ENCODE measurements at regions not wholly inside any gene's neighbourhood (a gene's known extent, or its start where the extent isn't known, plus 50 kb on each side); places are given as distances from the start of the nearest gene placed in this dataset.

DNA sequence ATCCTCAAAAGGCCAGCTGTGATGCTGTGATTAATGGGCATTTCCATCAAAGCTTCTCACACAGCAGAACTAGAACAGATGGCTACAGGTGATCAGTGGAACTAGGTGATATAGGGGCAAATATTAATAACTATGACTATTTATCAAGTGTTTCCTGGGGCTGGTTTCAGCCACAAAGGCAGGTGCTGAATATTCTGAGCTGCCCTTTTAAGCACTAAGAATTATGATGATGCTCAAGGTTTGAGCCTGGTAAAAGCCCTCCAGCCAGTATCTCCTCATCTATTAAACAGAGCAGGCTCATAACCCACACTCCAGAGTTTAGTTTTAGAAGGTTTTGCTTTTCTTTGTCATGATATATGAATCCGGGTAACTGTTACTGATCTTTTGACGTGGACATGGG is 129.5 kb upstream of the ACP3 start:
- Histone ChIP-seq H3K9me3 (ENCODE audit: insufficient read depth, low read depth, low read length) (no peaks in the 10 kb centered on the region), H3K27ac (ENCODE audit: low read depth, low read length) (no peak overlapping the region), H3K4me3 (ENCODE audit: low read length) (no peak overlapping the region), H3K4me1 (ENCODE audit: insufficient read depth, low read length) (no peaks in the 10 kb centered on the region), H3K9ac (ENCODE audit: low read depth, low read length) (no peak overlapping the region), H3K27me3 (ENCODE audit: insufficient read depth, low read length) (no peaks in the 10 kb centered on the region), H3K36me3 (ENCODE audit: insufficient read depth, low read length) (no peaks in the 10 kb centered on the region)
- 97% methylated on average over 2 of the region's 2 CpGs for WGBS

DNA sequence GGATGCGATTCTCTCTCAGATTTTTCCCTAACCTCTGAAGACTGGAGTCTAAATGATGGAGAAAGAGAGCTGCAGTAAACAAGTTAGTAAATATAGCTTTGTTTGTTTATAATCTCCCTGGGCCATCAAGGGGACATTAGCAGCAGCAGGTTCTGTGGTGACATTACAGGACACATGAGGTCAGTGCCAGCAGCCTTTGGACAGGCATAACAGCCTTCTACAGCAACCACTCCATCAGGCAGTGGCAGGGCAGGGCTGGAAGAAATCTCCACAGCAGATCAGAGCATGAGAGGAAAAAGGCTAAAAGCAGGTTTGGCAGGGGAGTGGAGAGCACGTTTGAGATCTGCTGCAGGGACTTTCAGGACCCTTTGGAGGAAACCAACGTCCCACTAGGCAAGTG is 127.6 kb upstream of the ACP3 start:
- 73% methylated on average over 3 of the region's 3 CpGs for WGBS
- H3K27ac ChIP-seq (ENCODE audit: low read depth, low read length): no peak overlapping the region
- no peaks in the 10 kb centered on the region for H3K27me3 ChIP-seq (ENCODE audit: insufficient read depth, low read length)
- H3K36me3 ChIP-seq (ENCODE audit: insufficient read depth, low read length): no peaks in the 10 kb centered on the region
- no peaks in the 10 kb centered on the region for H3K4me1 ChIP-seq (ENCODE audit: insufficient read depth, low read length)
- no peak overlapping the region for H3K4me3 ChIP-seq (ENCODE audit: low read length)
- H3K9ac ChIP-seq (ENCODE audit: low read depth, low read length): no peak overlapping the region
- no peaks in the 10 kb centered on the region for H3K9me3 ChIP-seq (ENCODE audit: insufficient read depth, low read depth, low read length)

DNA sequence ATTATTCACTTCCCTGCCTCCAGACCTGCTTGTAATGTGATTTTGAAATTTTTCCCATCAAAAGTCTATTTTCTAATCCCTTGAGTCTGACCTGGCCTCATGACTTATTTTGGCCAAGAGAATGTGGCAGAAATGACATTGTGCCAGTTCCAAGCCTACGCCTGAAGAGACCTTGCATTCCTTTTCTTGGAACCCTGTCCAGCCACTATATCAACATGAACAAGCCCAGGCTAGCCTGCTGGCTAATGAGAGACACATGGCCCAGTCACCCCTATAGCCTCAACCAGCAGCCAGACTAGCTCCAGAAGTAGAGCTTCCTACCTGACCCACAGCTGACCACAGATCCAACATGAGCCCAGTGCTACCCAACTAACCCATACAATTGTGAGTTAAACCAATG is 121.1 kb upstream of the ACP3 start:
- no peaks in the 10 kb centered on the region for H3K27me3 ChIP-seq (ENCODE audit: insufficient read depth, low read length)
- no peak overlapping the region for H3K9ac ChIP-seq (ENCODE audit: low read depth, low read length)
- H3K36me3 ChIP-seq (ENCODE audit: insufficient read depth, low read length): no peaks in the 10 kb centered on the region
- H3K4me1 ChIP-seq (ENCODE audit: insufficient read depth, low read length): no peaks in the 10 kb centered on the region
- no peak overlapping the region for H3K4me3 ChIP-seq (ENCODE audit: low read length)
- no peaks in the 10 kb centered on the region for H3K9me3 ChIP-seq (ENCODE audit: insufficient read depth, low read depth, low read length)
- 93% methylated on average over 1 of the region's 1 CpG for WGBS
- H3K27ac ChIP-seq (ENCODE audit: low read depth, low read length): no peak overlapping the region

DNA sequence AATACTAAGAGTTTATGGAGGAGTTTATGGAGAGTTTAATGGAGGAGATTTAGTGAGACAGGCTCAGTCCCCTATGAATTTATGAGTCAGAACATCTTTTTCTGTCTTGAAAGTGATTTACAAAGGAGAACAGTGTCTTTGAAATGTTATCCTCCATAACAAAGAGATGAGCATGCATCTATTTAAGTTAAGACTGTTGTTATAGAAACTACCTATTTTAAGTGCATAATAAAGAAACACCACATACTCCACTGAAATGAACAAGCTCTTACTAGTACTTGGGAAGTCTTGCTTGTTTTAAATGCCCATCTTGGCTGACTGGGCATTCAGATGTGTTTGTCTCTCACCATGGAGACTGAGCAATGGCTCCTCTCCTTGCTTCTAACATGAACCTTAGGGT is 118.7 kb upstream of the ACP3 start:
- H3K27ac ChIP-seq (ENCODE audit: low read depth, low read length): no peak overlapping the region
- H3K4me1 ChIP-seq (ENCODE audit: insufficient read depth, low read length): no peaks in the 10 kb centered on the region
- H3K9ac ChIP-seq (ENCODE audit: low read depth, low read length): no peak overlapping the region
- H3K36me3 ChIP-seq (ENCODE audit: insufficient read depth, low read length): no peaks in the 10 kb centered on the region
- no peaks in the 10 kb centered on the region for H3K27me3 ChIP-seq (ENCODE audit: insufficient read depth, low read length)
- no peaks in the 10 kb centered on the region for H3K9me3 ChIP-seq (ENCODE audit: insufficient read depth, low read depth, low read length)
- H3K4me3 ChIP-seq (ENCODE audit: low read length): no peak overlapping the region

DNA sequence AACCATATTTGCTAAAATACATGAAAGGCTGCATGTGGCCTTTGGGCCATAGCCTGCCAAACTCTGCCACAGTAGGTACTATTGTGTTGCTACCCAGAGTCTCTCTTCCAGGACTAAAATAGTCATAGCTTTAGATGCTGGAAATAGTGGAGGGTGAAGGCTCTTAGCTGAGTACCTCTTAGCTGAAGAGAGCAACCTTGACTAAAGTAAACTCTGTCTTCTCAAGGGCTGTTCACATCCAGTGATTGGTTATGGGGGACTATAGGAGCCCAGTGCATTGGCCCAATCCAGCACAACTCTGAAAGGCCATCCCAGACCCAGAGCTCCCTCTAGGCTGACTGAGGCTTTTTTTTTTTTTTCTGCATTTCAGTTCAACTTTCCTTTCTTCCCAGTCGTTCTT is 117.8 kb upstream of the ACP3 start:
- Histone ChIP-seq H3K9ac (ENCODE audit: low read depth, low read length) (no peak overlapping the region), H3K36me3 (ENCODE audit: insufficient read depth, low read length) (no peaks in the 10 kb centered on the region), H3K27me3 (ENCODE audit: insufficient read depth, low read length) (no peaks in the 10 kb centered on the region), H3K9me3 (ENCODE audit: insufficient read depth, low read depth, low read length) (no peaks in the 10 kb centered on the region), H3K4me1 (ENCODE audit: insufficient read depth, low read length) (no peaks in the 10 kb centered on the region), H3K4me3 (ENCODE audit: low read length) (no peak overlapping the region), H3K27ac (ENCODE audit: low read depth, low read length) (no peak overlapping the region)
- 73% methylated on average over 1 of the region's 1 CpG for WGBS

DNA sequence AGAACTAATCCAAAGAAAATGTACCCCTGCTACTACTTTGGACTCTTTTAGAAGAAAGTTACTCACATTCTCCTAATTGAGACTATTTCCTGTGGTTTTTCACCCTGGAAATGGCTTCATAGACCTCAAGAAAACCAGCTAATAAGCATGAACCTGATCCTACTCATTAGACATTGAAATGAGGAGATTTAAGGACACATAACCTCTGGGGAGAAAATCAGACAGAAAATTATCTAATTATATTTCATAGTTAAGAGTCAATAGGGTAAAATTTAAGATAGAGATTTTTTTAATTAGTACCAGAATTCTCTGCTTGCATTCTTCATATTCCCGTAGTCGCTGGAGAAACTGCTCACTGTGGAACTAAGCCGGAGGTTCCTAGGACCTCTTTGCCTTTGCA is 114.6 kb upstream of the ACP3 start:
- H3K36me3 ChIP-seq (ENCODE audit: insufficient read depth, low read length): no peaks in the 10 kb centered on the region
- H3K9ac ChIP-seq (ENCODE audit: low read depth, low read length): no peak overlapping the region
- 94% methylated on average over 3 of the region's 3 CpGs for WGBS
- H3K27ac ChIP-seq (ENCODE audit: low read depth, low read length): no peak overlapping the region
- H3K4me1 ChIP-seq (ENCODE audit: insufficient read depth, low read length): peaks cover 7% of the 10 kb centered on the region; the same call in 1 of the 2 replicates
- no peaks in the 10 kb centered on the region for H3K9me3 ChIP-seq (ENCODE audit: insufficient read depth, low read depth, low read length)
- H3K27me3 ChIP-seq (ENCODE audit: insufficient read depth, low read length): no peaks in the 10 kb centered on the region
- H3K4me3 ChIP-seq (ENCODE audit: low read length): no peak overlapping the region

DNA sequence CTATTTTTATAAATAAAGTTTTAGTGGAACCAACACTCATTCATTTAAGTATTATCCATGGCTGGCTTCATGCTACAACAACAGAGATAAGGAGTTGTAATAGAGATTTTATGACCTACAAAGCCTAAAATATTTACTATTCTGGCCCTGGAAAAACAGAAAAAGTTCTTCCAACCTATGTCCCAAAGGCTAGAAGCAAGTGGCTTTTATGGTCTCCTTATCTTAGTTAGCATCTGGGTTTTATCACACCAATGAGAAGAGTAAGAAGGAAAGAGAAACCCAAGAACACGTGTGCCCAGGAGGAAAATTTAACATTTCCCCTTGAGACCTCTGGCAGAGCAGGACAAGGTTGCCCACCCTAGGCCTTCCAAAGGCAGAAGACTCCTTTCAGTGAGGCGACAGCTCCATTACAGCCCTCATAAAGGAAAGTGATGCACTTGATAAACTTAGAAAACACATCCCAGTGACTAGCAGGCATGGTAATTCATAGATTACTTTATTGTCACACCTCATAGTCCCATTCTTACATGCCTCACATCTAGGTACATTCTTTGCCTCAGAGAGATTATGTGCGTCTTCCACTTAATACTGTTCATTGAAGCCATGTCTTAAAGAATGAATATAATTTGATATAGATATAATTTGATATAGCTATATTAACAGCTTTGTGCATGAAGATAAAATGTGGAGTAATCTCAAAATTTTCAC is 113.2 kb upstream of the ACP3 start:
- Histone ChIP-seq H3K9ac (ENCODE audit: low read depth, low read length) (no peak overlapping the region), H3K4me1 (ENCODE audit: insufficient read depth, low read length) (peaks cover 7% of the 10 kb centered on the region; the same call in 1 of the 2 replicates), H3K9me3 (ENCODE audit: insufficient read depth, low read depth, low read length) (no peaks in the 10 kb centered on the region), H3K36me3 (ENCODE audit: insufficient read depth, low read length) (no peaks in the 10 kb centered on the region), H3K4me3 (ENCODE audit: low read length) (no peak overlapping the region), H3K27me3 (ENCODE audit: insufficient read depth, low read length) (peaks cover 6% of the 10 kb centered on the region; the same call in 1 of the 2 replicates), H3K27ac (ENCODE audit: low read depth, low read length) (no peak overlapping the region)
- WGBS: 87% methylated on average over 2 of the region's 3 CpGs

DNA sequence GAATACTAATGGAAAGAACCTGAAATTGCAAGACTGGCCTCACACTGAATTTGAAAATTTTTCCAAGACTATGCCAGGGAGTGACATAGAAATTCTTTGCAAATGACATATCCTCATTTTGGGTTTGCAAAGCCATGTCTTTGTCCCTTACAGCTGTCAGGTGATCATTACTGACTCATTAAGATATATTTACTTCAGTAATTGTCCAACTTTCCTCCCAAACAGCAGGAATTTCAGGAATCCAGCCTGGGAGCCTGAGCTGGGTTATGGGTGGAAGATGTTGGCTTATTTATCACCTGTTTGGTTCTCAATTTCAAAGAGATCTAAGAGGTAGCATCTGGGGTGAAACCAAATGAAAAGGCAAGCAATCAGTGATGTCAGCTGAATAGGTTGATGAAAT is 111.6 kb upstream of the ACP3 start:
- Histone ChIP-seq H3K27me3 (ENCODE audit: insufficient read depth, low read length) (peaks cover 19% of the 10 kb centered on the region), H3K9ac (ENCODE audit: low read depth, low read length) (no peak overlapping the region), H3K36me3 (ENCODE audit: insufficient read depth, low read length) (no peaks in the 10 kb centered on the region), H3K27ac (ENCODE audit: low read depth, low read length) (no peak overlapping the region), H3K4me1 (ENCODE audit: insufficient read depth, low read length) (peaks cover 7% of the 10 kb centered on the region; the same call in 1 of the 2 replicates), H3K4me3 (ENCODE audit: low read length) (no peak overlapping the region), H3K9me3 (ENCODE audit: insufficient read depth, low read depth, low read length) (no peaks in the 10 kb centered on the region)

DNA sequence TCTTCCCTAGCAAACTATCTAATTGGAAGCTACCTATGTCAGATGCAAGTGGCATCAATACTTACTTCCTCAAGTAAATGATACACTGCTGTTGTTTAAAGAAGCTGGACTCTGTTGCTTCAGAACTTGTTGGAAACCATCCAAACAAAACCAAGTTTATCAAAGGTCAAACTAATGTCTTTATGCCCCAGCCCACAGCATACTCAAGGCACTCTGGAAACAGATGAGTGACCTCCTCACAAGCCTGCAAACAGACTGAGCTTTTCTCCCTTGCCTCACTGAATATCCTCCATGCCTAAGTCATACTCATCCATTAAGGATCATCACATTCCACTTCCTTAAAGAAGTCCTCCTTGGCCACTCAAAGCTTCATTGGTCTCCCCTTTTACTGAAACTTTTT is 107.4 kb upstream of the ACP3 start:
- H3K4me3 ChIP-seq (ENCODE audit: low read length): no peak overlapping the region
- H3K27me3 ChIP-seq (ENCODE audit: insufficient read depth, low read length): peaks cover 53% of the 10 kb centered on the region
- H3K9ac ChIP-seq (ENCODE audit: low read depth, low read length): no peak overlapping the region

DNA sequence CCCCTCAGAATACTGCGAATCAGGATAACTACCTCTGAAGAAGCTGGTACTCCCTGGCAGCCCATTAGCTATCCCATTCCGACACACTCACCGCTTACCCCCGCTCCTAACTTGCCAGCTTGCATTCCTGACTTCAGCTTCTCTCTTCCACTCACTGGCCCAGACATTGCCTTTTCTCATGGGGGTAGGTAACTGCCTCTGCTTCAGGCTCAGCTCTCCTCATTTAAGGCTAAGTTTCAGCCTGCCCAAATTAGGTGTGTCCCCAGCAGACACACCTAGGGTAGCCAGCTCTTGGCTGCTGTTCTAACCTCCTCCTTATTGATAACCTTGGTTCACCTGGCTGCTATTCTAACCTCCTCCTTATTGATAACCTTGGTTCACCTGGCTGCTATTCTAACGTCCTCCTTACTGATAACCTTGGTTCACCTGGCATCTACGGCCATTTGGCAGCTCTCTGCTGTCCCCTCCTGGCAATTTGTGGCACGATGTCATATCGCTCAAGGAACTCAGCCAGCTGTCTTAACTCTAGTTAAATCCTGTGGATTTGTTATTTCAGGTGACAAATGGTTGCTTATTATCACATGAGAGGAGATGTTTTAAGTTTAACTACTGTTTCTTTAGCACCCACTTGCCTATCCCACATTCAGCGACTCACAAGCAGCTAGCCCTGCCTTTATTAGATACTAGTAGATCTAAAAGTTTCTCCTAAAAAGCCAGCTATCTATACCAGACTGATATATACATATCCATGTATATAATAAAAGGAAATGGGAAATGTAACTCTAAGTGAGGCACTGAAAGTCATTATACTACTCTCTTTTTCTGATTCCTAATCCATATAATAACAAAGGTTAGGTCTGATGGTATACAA is 106.5 kb upstream of the ACP3 start:
- no peaks in the 10 kb centered on the region for H3K9me3 ChIP-seq (ENCODE audit: insufficient read depth, low read depth, low read length)
- H3K4me1 ChIP-seq (ENCODE audit: insufficient read depth, low read length): peaks cover 7% of the 10 kb centered on the region; the same call in 1 of the 2 replicates
- no peak overlapping the region for H3K4me3 ChIP-seq (ENCODE audit: low read length)
- peaks cover 53% of the 10 kb centered on the region for H3K27me3 ChIP-seq (ENCODE audit: insufficient read depth, low read length)
- 48% methylated on average over 8 of the region's 9 CpGs for WGBS
- no peak overlapping the region for H3K9ac ChIP-seq (ENCODE audit: low read depth, low read length)
- no peaks in the 10 kb centered on the region for H3K36me3 ChIP-seq (ENCODE audit: insufficient read depth, low read length)
- H3K27ac ChIP-seq (ENCODE audit: low read depth, low read length): no peak overlapping the region

More for the DNA sequence above, 107.4 kb upstream of the ACP3 start:
- Histone ChIP-seq H3K4me1 (ENCODE audit: insufficient read depth, low read length) (peaks cover 7% of the 10 kb centered on the region; the same call in 1 of the 2 replicates), H3K9me3 (ENCODE audit: insufficient read depth, low read depth, low read length) (no peaks in the 10 kb centered on the region), H3K27ac (ENCODE audit: low read depth, low read length) (no peak overlapping the region), H3K36me3 (ENCODE audit: insufficient read depth, low read length) (no peaks in the 10 kb centered on the region)

DNA sequence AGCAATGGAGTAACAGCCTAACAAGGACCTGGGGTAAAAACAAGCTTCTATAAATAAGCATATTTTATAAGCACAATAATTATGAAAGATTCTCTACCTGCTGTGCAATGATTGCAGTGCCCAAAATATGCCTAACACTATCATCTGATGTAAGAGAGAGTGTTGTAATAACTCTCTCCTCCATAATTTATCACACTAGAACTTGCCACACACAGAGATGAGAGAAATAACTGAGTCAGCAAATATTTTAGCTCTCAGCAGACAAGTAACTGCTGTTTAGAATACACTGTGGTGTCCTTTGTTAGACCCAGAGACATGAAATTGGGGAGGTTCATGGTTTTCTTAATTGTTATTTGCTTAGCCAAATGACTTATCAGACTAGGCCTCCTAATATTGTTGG is 105.3 kb upstream of the ACP3 start:
- Histone ChIP-seq H3K4me1 (ENCODE audit: insufficient read depth, low read length) (peaks cover 5% of the 10 kb centered on the region; the same call in 1 of the 2 replicates), H3K9me3 (ENCODE audit: insufficient read depth, low read depth, low read length) (no peaks in the 10 kb centered on the region), H3K36me3 (ENCODE audit: insufficient read depth, low read length) (no peaks in the 10 kb centered on the region), H3K27me3 (ENCODE audit: insufficient read depth, low read length) (peaks cover 53% of the 10 kb centered on the region), H3K4me3 (ENCODE audit: low read length) (no peak overlapping the region), H3K9ac (ENCODE audit: low read depth, low read length) (no peak overlapping the region), H3K27ac (ENCODE audit: low read depth, low read length) (no peak overlapping the region)

Data from HUES64 (cell line).